22Rv1 (cell line): ENCODE measurements at regions not wholly inside any gene's neighbourhood (a gene's known extent, or its start where the extent isn't known, plus 50 kb on each side); places are given as distances from the start of the nearest gene placed in this dataset.

Source experiments
- H3K27ac ChIP-seq: fragments of 450-650 bp; 2 replicates; pipeline ENCODE4 v1.5.1; 2017
- ZFX ChIP-seq: fragments of 450-650 bp; IDR thresholded peaks from 2 replicates; pipeline ENCODE4 v1.6.1; 2017; ENCODE audit warnings: antibody characterized with exemption, borderline replicate concordance
- TF ChIP-seq, protein P1 (sequence below): fragments of 450-650 bp; IDR thresholded peaks from 2 replicates; pipeline ENCODE4 v1.5.1; 2017; ENCODE audit warnings: mild to moderate bottlenecking

DNA sequence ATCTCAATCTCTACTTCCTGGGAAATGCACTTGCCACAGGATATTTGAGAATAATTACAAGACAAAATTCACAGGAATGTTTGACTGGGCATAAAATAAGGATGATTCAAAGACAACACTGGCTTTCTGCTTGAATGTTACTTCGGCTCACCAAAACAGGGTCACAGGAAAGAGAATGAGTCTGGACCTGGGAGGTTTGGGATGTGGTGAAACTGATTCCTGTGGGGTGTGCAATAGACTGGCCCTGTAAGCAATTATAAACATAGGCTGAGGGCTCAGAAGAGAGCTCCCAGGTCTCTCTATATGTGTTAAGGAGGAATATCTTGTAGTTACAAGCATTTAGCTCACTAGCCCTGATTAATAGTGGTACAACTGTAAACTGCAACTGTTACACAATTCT, 613.9 kb upstream of the CELF2 start:
- TF ChIP-seq ZFX, result no peak
- TF ChIP-seq, protein P1, sequence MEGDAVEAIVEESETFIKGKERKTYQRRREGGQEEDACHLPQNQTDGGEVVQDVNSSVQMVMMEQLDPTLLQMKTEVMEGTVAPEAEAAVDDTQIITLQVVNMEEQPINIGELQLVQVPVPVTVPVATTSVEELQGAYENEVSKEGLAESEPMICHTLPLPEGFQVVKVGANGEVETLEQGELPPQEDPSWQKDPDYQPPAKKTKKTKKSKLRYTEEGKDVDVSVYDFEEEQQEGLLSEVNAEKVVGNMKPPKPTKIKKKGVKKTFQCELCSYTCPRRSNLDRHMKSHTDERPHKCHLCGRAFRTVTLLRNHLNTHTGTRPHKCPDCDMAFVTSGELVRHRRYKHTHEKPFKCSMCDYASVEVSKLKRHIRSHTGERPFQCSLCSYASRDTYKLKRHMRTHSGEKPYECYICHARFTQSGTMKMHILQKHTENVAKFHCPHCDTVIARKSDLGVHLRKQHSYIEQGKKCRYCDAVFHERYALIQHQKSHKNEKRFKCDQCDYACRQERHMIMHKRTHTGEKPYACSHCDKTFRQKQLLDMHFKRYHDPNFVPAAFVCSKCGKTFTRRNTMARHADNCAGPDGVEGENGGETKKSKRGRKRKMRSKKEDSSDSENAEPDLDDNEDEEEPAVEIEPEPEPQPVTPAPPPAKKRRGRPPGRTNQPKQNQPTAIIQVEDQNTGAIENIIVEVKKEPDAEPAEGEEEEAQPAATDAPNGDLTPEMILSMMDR, result no peak
- no peak overlapping the region for H3K27ac ChIP-seq

DNA sequence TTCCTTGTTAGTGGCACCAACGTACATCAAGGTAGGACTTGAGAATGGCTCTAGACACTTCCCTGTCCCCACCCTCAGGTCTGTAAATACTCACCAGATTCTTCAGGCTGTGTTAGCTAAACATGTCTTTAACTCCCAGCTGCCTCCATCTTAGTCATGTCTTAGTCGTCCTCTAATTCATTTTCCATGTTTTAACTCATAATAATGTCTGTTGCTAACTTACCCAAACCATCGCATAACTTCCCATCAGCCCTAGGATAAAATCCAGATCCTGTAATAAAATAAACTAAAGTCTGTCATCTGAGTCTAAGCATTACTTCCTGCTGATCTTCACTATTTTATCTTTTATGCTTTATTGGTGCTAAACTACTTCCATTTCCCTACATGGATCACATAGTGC, 600.0 kb upstream of the CELF2 start:
- no peak overlapping the region for H3K27ac ChIP-seq
- no peak for TF ChIP-seq ZFX
- TF ChIP-seq, protein P1, result no peak

DNA sequence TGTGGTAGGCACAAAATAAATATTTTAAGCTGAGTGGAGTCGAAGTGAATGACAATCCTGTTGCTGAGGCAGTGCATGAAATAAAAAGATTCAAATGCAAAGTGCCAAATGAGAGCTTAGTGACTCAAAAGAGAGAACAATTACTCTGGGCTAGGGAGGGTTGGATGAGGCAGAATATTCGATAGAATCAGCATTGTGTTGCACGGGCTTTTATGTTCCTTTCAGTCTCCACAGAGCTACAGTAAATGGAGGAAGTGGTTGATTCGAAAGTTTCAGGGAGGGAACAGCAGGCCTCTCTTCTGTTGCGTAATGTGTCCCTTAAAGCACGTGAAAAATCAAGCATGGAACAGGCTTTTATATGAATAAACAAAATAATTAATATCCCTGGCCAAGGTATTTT, 599.3 kb upstream of the CELF2 start:
- no peak overlapping the region for H3K27ac ChIP-seq
- no peak for TF ChIP-seq ZFX
- TF ChIP-seq, protein P1, result no peak

DNA sequence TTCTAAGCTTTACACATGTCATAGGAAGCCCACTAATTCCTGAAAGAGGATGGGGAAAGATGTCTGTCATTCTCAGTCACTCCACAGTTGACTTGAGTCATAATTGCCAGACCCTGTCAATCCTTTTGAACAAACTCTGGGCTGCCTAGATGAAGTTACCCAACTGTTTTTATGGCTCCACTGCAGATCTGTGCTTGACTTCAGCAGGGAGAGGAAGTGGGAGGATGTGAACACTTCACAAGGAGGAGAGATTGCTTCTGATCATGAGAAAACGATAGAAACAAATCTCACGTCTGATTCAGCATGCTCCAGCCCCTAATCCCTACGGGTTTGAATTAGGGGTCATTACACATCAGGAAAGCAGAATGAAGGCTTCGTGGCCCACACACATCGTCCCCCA, 596.6 kb upstream of the CELF2 start:
- H3K27ac ChIP-seq, result no peak overlapping the region
- TF ChIP-seq, protein P1, result no peak
- TF ChIP-seq ZFX, result no peak

DNA sequence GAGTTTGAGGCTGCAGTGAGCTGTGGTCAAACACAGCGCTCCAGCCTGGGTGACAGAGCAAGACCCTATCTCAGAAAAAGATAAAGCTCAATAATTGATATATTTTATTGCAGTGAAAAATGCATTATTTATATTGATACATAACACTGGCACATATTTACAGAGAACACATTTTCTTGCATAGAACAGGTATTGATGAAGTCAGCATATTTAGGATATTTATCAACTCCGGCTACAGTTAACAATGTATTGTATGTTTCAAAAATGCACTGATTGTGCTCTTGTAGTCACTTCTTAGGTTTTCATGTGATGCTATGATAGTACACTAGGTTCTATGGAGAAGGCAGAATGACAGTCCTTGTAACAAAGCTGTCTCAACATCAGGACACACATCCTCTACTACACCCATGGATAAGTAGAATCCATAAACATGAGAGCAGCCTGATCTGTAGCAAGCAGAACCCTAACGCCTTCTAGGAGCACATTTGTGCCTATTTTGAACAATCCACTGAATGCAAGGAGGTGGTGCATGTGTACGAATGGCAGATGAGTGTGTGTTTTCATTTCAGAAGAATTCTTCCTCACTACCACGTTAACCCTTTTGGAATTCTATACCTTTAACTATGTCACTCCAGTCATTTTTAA, 586.1 kb upstream of the CELF2 start:
- TF ChIP-seq, protein P1, result no peak
- TF ChIP-seq ZFX, result no peak
- no peak overlapping the region for H3K27ac ChIP-seq

DNA sequence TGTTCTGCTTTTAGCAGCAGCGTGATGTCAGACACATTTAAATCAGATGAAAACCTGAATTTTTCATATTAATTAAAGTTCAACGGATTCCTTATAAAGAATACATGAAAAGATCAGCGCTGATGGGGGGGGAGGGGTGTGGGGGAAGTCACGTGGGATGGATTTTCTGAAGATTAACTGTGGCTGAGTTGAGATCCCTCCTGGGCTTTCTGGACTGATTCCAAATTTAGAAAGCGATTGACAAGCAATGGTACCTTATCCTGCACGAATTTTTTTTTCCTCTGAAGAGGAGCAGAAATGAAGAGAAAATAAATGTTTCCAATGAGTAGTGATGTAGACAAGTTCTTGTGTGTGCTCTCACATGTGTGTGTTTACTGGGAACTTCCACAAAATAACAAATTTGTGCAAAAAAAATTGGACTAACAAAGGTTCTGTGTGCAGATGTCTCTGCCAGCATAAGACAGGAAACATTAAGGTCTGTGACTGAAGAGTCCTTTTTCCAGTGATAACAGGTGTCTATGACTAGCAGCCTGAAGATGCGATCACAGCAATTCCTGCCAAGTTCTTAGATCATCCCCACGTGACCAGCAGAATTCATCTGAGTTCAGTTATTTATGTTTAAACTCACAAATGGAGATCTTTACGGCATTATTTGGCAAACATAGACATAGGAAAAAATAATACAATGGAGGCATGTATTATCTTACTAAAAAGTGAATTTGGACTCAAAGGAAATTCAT, 585.2 kb upstream of the CELF2 start:
- no peak overlapping the region for H3K27ac ChIP-seq
- no peak for TF ChIP-seq ZFX
- TF ChIP-seq, protein P1, result no peak

DNA sequence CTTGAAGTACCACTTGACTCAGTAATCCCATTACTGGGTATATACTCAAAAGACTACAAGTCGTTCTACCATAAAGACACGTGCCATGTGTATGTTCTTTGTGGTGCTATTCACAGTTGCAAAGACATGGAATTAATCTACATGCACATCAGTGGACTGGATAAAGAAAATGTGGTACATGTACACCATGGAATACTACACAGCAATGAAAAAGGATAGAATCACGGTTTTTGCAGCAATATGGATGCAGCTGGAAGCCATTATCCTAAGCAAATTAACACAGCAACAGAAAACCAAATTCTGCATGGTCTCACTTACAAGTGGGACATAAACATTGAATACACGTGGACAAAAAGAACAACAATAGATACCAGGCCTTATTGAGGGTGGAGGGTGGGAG, 583.4 kb upstream of the CELF2 start:
- no peak overlapping the region for H3K27ac ChIP-seq
- no peak for TF ChIP-seq ZFX
- TF ChIP-seq, protein P1, result no peak
